Choroid plexus epithelial cell (primary cell): ENCODE measurements at regions not wholly inside any gene's neighbourhood (a gene's known extent, or its start where the extent isn't known, plus 50 kb on each side); places are given as distances from the start of the nearest gene placed in this dataset.

Experiments
- DNase-seq: peaks from one replicate; pipeline ENCODE4 v3.0.0-alpha.2; 2010; ENCODE audit warnings: low read depth
- H3K4me3 ChIP-seq: 2 replicates; pipeline ENCODE4 v1.5.1; 2011; ENCODE audit warnings: low read depth, mild to moderate bottlenecking, control low read depth, low read length, moderate library complexity
- CTCF ChIP-seq: conservative IDR thresholded peaks from 2 replicates; pipeline ENCODE4 v1.5.1; 2011; ENCODE audit warnings: low read depth, mild to moderate bottlenecking, control low read depth, inconsistent platforms, low read length, moderate library complexity

DNA sequence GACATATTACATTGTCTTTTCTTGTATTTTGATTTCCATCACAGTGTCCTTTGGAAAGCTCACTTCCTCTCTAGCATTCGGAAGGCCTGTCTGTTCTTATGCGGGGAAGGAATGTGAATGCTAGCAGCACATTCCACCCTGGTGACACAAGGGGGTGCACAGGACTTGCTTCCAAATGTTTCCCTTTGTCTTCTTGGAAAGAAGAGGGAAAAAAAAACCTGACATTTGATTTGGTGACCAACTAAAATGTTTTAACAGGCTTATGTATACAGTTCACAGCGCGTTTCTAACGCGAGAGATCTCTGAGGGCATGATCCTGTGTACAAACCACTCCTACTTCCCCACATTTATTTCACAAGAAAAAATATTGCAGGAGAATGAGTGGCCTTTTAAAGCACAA lies 107.6 kb upstream of the FXR1 start:
- peak; percentile 56 for TF ChIP-seq CTCF
- peak; percentile 69 for DNase-seq
- H3K4me3 ChIP-seq = no peak overlapping the region

DNA sequence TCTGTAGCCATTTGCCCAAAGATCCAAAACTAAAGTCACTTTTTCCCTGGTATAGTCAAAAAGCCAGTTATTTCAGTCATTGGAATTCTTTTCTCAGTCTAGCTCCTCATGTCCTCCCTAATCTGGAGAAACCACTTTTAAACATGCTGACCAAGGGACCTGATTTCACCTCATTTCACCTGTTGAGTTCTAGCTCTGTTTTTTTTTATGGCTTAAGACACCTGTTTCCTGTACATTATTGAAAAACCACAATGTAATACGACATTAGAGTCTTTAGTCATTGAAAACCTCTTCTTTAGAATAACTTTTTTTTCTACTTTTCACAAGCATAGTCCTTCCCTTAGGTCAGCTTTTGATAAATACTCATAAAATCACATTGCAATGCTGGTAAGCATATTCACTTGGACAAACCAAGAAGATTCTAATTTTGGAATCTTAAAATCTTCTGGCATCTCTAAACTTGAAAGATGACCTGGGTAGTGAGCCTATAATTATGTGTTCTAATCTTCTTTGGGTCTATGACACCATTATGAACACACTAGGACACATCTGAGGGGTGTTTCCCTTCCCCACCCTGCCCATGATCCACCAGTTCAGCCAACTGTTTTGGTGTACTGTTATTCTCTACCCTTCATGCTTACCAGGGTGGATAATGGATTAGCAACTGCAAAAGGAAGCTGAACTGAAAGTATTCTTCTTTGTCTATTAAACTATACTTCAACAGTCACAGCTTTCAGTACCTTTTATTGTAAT lies 103.5 kb upstream of the FXR1 start:
- no peak for DNase-seq
- no peak for TF ChIP-seq CTCF
- H3K4me3 ChIP-seq = no peak overlapping the region

DNA sequence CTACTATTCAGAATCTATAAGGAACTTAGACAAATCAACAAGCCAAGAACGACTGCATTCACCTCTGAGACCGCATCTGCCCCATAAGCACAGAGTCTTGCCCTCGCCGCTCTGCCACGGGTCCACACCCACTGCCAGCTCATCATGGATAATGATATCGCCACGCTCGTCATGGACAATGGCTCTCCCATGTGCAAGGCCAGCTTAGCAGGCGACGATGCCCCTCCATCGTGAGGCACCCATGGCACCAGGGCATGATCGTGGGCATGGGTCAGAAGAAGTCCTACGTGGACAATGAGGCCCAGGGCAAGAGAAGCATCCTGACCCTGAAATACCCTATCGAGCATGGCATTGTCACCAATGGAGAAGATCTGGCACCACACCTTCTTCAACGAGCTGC lies 92.1 kb upstream of the FXR1 start:
- H3K4me3 ChIP-seq = no peak overlapping the region
- TF ChIP-seq CTCF = no peak
- no peak for DNase-seq

GRCh38 chr3:180825964-180826363 lies 86.5 kb upstream of the FXR1 start:
- no peak for TF ChIP-seq CTCF
- H3K4me3 ChIP-seq = no peak overlapping the region
- no peak for DNase-seq

DNA sequence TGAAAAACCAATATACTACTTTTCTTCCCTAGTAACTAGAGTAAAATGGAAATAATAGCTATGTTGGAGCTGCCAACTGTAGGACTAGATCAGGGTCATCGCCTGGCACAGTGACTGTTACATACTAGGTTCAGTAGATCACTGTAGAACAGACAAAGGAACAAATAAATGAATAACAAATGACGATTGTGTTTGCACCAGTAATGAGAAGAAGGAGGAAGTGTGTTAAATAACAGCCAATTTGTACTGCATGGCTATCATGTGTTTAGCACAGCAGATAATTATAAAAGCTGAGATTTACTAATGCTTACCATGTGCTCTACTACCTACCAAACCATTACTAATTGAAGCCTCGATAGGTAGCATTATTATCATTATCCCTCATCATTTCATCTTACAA lies 85.3 kb upstream of the FXR1 start:
- TF ChIP-seq CTCF = no peak
- no peak overlapping the region for H3K4me3 ChIP-seq
- DNase-seq = no peak

- no peak for TF ChIP-seq CTCF
- no peak for DNase-seq
- H3K4me3 ChIP-seq = no peak overlapping the region
Measured at GRCh38 chr3:180828001-180828720, 84.3 kb upstream of the FXR1 start.

DNA sequence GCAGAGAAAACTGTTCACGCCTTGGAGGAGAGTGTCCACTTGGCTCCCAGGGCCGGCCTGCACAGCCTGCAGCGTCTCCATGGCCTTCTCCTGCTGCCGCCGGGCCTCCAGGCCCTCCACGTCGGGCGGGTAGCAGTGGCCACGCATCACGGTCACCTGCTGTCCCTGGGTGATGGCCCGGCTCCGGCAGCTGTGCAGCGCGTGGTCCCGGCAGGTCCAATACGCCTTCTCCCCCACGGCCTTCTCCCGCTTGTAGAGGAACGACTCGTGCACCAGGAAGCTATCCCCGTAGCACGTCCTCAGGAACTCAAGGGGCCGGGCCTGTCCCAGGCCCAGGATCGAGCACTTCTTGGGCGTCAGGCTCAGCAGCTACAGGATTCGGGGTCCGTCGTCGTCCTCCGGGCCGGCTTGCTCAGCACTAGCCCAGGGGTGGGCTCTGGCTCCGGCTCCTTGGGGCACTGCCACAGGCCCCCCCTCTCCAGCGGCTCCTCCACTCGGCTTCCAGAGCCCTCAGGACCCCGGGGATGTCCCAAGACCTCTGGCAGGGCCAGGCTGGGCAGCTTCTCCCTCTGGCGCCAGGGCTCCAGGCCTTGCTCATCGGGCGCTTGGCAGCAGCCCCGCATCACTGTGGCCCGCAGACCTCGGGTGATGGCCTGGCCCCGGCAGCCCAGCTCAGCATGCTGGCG lies 83.6 kb upstream of the FXR1 start:
- no peak for DNase-seq

More for the DNA sequence above, 83.6 kb upstream of the FXR1 start:
- no peak for TF ChIP-seq CTCF
- H3K4me3 ChIP-seq = no peak overlapping the region
